PC-3 (cell line): ENCODE measurements at regions not wholly inside any gene's neighbourhood (a gene's known extent, or its start where the extent isn't known, plus 50 kb on each side); places are given as distances from the start of the nearest gene placed in this dataset.

ENCODE experiments used
- ATAC-seq: fragments of 200-7000 bp; cut with Tn5 transposase; 2 replicates; pipeline ENCODE4 v1.9.1; 2020; ENCODE audit warnings: mild to moderate bottlenecking, moderate library complexity
- BruUV-seq: library from RNA; stranded (reverse); fragments of 400-500 nt; replicated peaks from 2 replicates; lab custom pipeline; 2021; lab: Mats Ljungman, UMichigan
- CTCF ChIA-PET: fragments of 300-600 bp; sonication (Branson Sonifier 250); formaldehyde crosslinking; loops from one replicate; lab custom pipeline; 2022; ENCODE audit warnings: antibody characterized with exemption; lab: Charles Lee
- POLR2A ChIA-PET: fragments of 300-600 bp; sonication (Branson Sonifier 250); formaldehyde crosslinking; loops from one replicate; lab custom pipeline; 2022; ENCODE audit warnings: antibody characterized with exemption; ENCODE audit not compliant: unreplicated experiment; lab: Charles Lee
- DNase-seq: peaks from one replicate; pipeline ENCODE4 v3.0.0-alpha.2; 2015
- H2AFZ ChIP-seq: fragments of 300-600 bp; sonication (generic); 2 replicates; pipeline ENCODE4 v1.6.0; 2016; ENCODE audit warnings: antibody characterized with exemption, low read length
- H3F3A ChIP-seq: fragments of 300-600 bp; sonication (generic); one replicate; pipeline ENCODE4 v1.6.0; 2017; ENCODE audit warnings: antibody characterized with exemption, low read length, control low read depth, mild to moderate bottlenecking; ENCODE audit not compliant: unreplicated experiment
- H3K27ac ChIP-seq: fragments of 300-600 bp; sonication (generic); 2 replicates; pipeline ENCODE4 v1.5.1; 2016; ENCODE audit warnings: mild to moderate bottlenecking, low read length
- H3K27me3 ChIP-seq: fragments of 300-600 bp; sonication (generic); 2 replicates; pipeline ENCODE4 v1.6.1; 2016; ENCODE audit warnings: low read length, mixed read lengths
- H3K36me3 ChIP-seq: fragments of 300-600 bp; sonication (generic); 2 replicates; pipeline ENCODE4 v1.6.1; 2016; ENCODE audit warnings: low read depth, mixed run types, low read length, mixed read lengths
- H3K4me1 ChIP-seq: fragments of 300-600 bp; sonication (generic); 2 replicates; pipeline ENCODE4 v1.5.1; 2016; ENCODE audit warnings: low read length; ENCODE audit not compliant: insufficient read depth
- H3K4me2 ChIP-seq: fragments of 300-600 bp; sonication (generic); 2 replicates; pipeline ENCODE4 v1.6.0; 2016; ENCODE audit warnings: low read length
- H3K4me3 ChIP-seq: fragments of 300-600 bp; sonication (generic); 2 replicates; pipeline ENCODE4 v1.5.1; 2016; ENCODE audit warnings: mild to moderate bottlenecking, low read length, mixed read lengths
- H3K79me2 ChIP-seq: fragments of 300-600 bp; sonication (generic); 2 replicates; pipeline ENCODE4 v1.6.1; 2017; ENCODE audit warnings: low read length, mixed read lengths
- H3K9ac ChIP-seq: fragments of 300-600 bp; sonication (generic); 2 replicates; pipeline ENCODE4 v1.6.0; 2016; ENCODE audit warnings: mild to moderate bottlenecking, low read length
- H3K9me2 ChIP-seq: fragments of 300-600 bp; sonication (generic); replicated peaks from 2 replicates; pipeline ENCODE4 v1.6.1; 2016; ENCODE audit warnings: mixed run types, low read length, mixed read lengths
- H3K9me3 ChIP-seq: fragments of 300-600 bp; sonication (generic); 2 replicates; pipeline ENCODE4 v1.6.1; 2016; ENCODE audit warnings: low read length, mixed read lengths
- H4K20me1 ChIP-seq: fragments of 300-600 bp; sonication (generic); 2 replicates; pipeline ENCODE4 v1.6.1; 2016; ENCODE audit warnings: low read length, mixed read lengths
- CTCF ChIP-seq: fragments of 300-600 bp; sonication (generic); conservative IDR thresholded peaks from 2 replicates; pipeline ENCODE4 v1.5.1; 2017; ENCODE audit warnings: antibody characterized with exemption, low read depth, mild to moderate bottlenecking, low read length
- EZH2 ChIP-seq: fragments of 300-600 bp; sonication (generic); IDR thresholded peaks from one replicate; pipeline ENCODE4 v1.6.1; 2017; ENCODE audit warnings: antibody characterized with exemption, mild to moderate bottlenecking, low read length; ENCODE audit not compliant: unreplicated experiment
- EZH2phosphoT487 ChIP-seq: fragments of 300-600 bp; sonication (generic); IDR thresholded peaks from 2 replicates; pipeline ENCODE4 v1.6.1; 2018; ENCODE audit warnings: mild to moderate bottlenecking, antibody characterized with exemption, low read length, borderline replicate concordance
- intact Hi-C: fragments of 100-400 bp; cut with micrococcal nuclease; formaldehyde crosslinking; loops from 2 replicates; pipeline ENCODE4 v1.9.0; 2023

DNA sequence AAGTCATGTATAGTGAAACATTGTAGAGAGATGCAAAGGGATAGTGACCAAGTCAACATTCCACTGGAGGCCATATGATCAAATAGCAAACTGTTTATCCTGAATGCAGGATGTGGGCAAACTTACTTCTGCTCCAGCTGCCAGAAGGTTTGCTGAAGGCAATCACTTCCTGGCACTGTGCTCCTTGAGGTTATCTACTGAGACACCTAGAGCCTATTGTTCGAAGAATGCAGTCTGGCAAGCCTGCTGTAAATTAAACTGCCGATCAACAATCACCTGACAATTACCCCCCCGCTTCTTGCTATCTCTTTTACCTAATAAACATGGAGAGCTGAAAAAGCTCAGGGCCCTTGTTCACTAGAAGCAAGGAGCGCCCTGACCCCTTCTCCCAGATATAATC lies 139.4 kb upstream of the B3GALT2 start:
- no peak overlapping the region for H3K27ac ChIP-seq
- intact Hi-C loops = no loop called here
- H3K9ac ChIP-seq = no peak overlapping the region
- H3K27me3 ChIP-seq = no peaks in the 10 kb centered on the region
- TF ChIP-seq CTCF (no peak), EZH2 (no peak), EZH2phosphoT487 (no peak)
- no peak overlapping the region for H2AFZ ChIP-seq
- H3F3A ChIP-seq = no peaks in the 10 kb centered on the region
- H3K9me3 ChIP-seq = no peaks in the 10 kb centered on the region
- BruUV-seq = no TSS peak
- no peak for ATAC-seq
- H3K9me2 ChIP-seq = no peaks in the 10 kb centered on the region
- no peak overlapping the region for H3K4me2 ChIP-seq
- ChIA-PET POLR2A (no interaction called here), CTCF (no interaction called here)
- H4K20me1 ChIP-seq = no peaks in the 10 kb centered on the region
- H3K36me3 ChIP-seq = no peaks in the 10 kb centered on the region; the same call in 1 of the 2 replicates
- H3K4me1 ChIP-seq = peaks cover 13% of the 10 kb centered on the region
- no peak for DNase-seq
- H3K79me2 ChIP-seq = no peaks in the 10 kb centered on the region
- H3K4me3 ChIP-seq = no peak overlapping the region

DNA sequence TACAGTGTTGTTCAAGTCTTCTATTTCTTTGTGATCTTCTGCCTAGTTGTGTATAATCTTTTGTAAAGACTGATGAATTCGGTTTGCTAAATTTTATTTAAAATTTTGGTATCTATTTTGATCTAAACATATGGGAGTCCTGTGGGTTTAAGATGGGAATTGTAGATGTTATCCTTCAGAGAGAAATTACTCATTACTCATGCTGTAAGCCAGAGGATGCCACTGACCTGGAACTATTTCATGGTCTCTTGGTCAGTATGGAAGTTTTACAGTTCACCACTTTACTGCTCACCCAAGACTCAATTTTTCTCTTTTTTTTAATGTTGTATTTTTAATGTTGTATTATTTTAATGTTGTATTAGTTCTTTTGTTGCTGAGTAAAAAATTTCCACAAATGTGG lies 138.6 kb upstream of the B3GALT2 start:
- intact Hi-C loops = no loop called here
- Histone ChIP-seq H3K27me3 (no peaks in the 10 kb centered on the region), H3K79me2 (no peaks in the 10 kb centered on the region), H3F3A (no peaks in the 10 kb centered on the region), H3K36me3 (no peaks in the 10 kb centered on the region; the same call in 1 of the 2 replicates), H3K9me2 (no peaks in the 10 kb centered on the region), H3K4me1 (peaks cover 13% of the 10 kb centered on the region), H3K4me3 (no peak overlapping the region), H4K20me1 (no peaks in the 10 kb centered on the region), H3K27ac (no peak overlapping the region), H3K4me2 (no peak overlapping the region), H2AFZ (no peak overlapping the region), H3K9ac (no peak overlapping the region), H3K9me3 (no peaks in the 10 kb centered on the region)
- BruUV-seq = no TSS peak
- ChIA-PET CTCF (no interaction called here), POLR2A (no interaction called here)
- ATAC-seq = no peak
- TF ChIP-seq CTCF = no peak
- no peak for TF ChIP-seq EZH2
- TF ChIP-seq EZH2phosphoT487 = no peak
- DNase-seq = no peak

DNA sequence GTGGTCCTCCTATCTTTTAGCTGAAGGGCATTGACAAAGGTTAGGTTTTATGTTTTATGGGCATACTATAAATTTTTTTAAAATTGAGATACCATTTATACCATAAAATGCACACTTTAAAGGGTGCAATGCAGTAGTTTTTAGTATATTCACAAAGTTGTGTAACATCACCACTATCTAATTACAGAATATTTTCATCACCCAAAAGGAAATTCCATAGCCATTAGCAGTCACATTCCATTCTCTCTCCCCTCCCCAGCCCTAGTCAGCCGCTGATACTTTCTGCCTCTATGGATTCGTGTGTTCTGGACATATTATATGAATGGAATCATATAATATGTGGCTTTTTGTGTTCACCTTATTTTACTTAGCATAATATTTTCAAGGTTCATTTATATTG lies 135.8 kb upstream of the B3GALT2 start:
- Histone ChIP-seq H3K27me3 (no peaks in the 10 kb centered on the region), H3K27ac (no peak overlapping the region), H3K9me3 (no peaks in the 10 kb centered on the region), H3K9me2 (no peaks in the 10 kb centered on the region), H3K79me2 (no peaks in the 10 kb centered on the region), H3K4me1 (peaks cover 13% of the 10 kb centered on the region), H4K20me1 (no peaks in the 10 kb centered on the region), H3K4me2 (peak overlapping the region; percentile 28; the same call in 1 of the 2 replicates), H3K36me3 (no peaks in the 10 kb centered on the region; the same call in 1 of the 2 replicates), H3K4me3 (no peak overlapping the region), H3K9ac (no peak overlapping the region), H2AFZ (no peak overlapping the region), H3F3A (no peaks in the 10 kb centered on the region)
- BruUV-seq = no TSS peak
- POLR2A ChIA-PET = no interaction called here
- TF ChIP-seq EZH2 = no peak
- TF ChIP-seq CTCF = no peak
- no peak for TF ChIP-seq EZH2phosphoT487
- peak; percentile 93 for ATAC-seq
- intact Hi-C loops = no loop called here
- DNase-seq = peak; percentile 76
- CTCF ChIA-PET = no interaction called here
